WTC11 (cell line): ENCODE measurements at regions not wholly inside any gene's neighbourhood (a gene's known extent, or its start where the extent isn't known, plus 50 kb on each side); places are given as distances from the start of the nearest gene placed in this dataset.

Experiments used
- AFF4 ChIP-seq: sonication (generic); formaldehyde crosslinking; IDR thresholded peaks from 2 replicates; pipeline ENCODE4 v1.8.1; 2023; ENCODE audit warnings: mild to moderate bottlenecking, missing genetic modification reagents, borderline replicate concordance
- ARID4B ChIP-seq: sonication (generic); formaldehyde crosslinking; IDR thresholded peaks from 2 replicates; pipeline ENCODE4 v1.8.0; 2023; ENCODE audit warnings: missing genetic modification reagents, mild to moderate bottlenecking, borderline replicate concordance
- CTCF ChIP-seq: fragments of 200-600 bp; IDR thresholded peaks from 2 replicates; pipeline ENCODE4 v1.8.0; 2022; ENCODE audit warnings: antibody characterized with exemption
- EMX1 ChIP-seq: fragments of 250-450 bp; sonication (Bioruptor Pico); IDR thresholded peaks from 2 replicates; pipeline ENCODE4 v1.8.0; 2021; ENCODE audit warnings: mild to moderate bottlenecking
- FOXP1 ChIP-seq: sonication (generic); formaldehyde crosslinking; IDR thresholded peaks from 2 replicates; pipeline ENCODE4 v1.8.0; 2022; ENCODE audit warnings: missing genetic modification reagents, mild to moderate bottlenecking, moderate library complexity, borderline replicate concordance
- HMGA2 ChIP-seq: fragments of 250-450 bp; sonication (Bioruptor Pico); IDR thresholded peaks from 2 replicates; pipeline ENCODE4 v1.4.0; 2021; ENCODE audit warnings: mild to moderate bottlenecking, moderate library complexity
- JAZF1 ChIP-seq: fragments of 250-450 bp; sonication (Bioruptor Pico); IDR thresholded peaks from 2 replicates; pipeline ENCODE4 v1.9.0; 2021; ENCODE audit warnings: moderate library complexity, mild to moderate bottlenecking, inconsistent platforms
- JUN ChIP-seq: sonication (generic); formaldehyde crosslinking; IDR thresholded peaks from 2 replicates; pipeline ENCODE4 v1.8.0; 2023; ENCODE audit warnings: mild to moderate bottlenecking, missing genetic modification reagents
- MAX ChIP-seq: sonication (generic); formaldehyde crosslinking; IDR thresholded peaks from 2 replicates; pipeline ENCODE4 v1.8.0; 2022; ENCODE audit warnings: mild to moderate bottlenecking, missing genetic modification reagents
- NR3C1 ChIP-seq: sonication (generic); formaldehyde crosslinking; conservative IDR thresholded peaks from 2 replicates; pipeline ENCODE4 v1.8.1; 2023; ENCODE audit warnings: low read depth, mild to moderate bottlenecking, missing genetic modification reagents
- PREB ChIP-seq: sonication (generic); formaldehyde crosslinking; IDR thresholded peaks from 2 replicates; pipeline ENCODE4 v1.8.1; 2022; ENCODE audit warnings: mild to moderate bottlenecking, missing genetic modification reagents, moderate library complexity, borderline replicate concordance
- SMAD4 ChIP-seq: sonication (generic); formaldehyde crosslinking; IDR thresholded peaks from 2 replicates; pipeline ENCODE4 v1.8.0; 2022; ENCODE audit warnings: mild to moderate bottlenecking, missing genetic modification reagents
- USF2 ChIP-seq: sonication (generic); formaldehyde crosslinking; IDR thresholded peaks from 2 replicates; pipeline ENCODE4 v1.8.1; 2023; ENCODE audit warnings: mild to moderate bottlenecking, missing genetic modification reagents, moderate library complexity
- ZNF512 ChIP-seq: sonication (generic); formaldehyde crosslinking; IDR thresholded peaks from 2 replicates; pipeline ENCODE4 v1.8.1; 2022; ENCODE audit warnings: missing genetic modification reagents, borderline replicate concordance

GRCh38 chr3:157829786-157830185 lies 276.4 kb downstream of the SHOX2 start:
- TF ChIP-seq ZNF512 (CRISPR knock-in tag) (no peak), CTCF (no peak), AFF4 (CRISPR knock-in tag) (no peak), NR3C1 (no peak), SMAD4 (CRISPR knock-in tag) (no peak), HMGA2 (no peak), FOXP1 (no peak), JAZF1 (no peak), MAX (CRISPR knock-in tag) (no peak), USF2 (no peak), JUN (no peak), PREB (CRISPR knock-in tag) (no peak), ARID4B (CRISPR knock-in tag) (no peak), EMX1 (CRISPR knock-in tag) (no peak)
